Motor neuron (in vitro differentiated cells): ENCODE measurements at regions not wholly inside any gene's neighbourhood (a gene's known extent, or its start where the extent isn't known, plus 50 kb on each side); places are given as distances from the start of the nearest gene placed in this dataset.

Experiments used
- ATAC-seq, 8 experiments: fragments of 200-7000 bp; cut with Tn5 transposase; replicated peaks in 6 of 8; 2 replicates each; pipeline ENCODE4 v1.8.0; 2021; ENCODE audit warnings: mild to moderate bottlenecking in 8 of 8, moderate library complexity in 8 of 8
- H3K27ac ChIP-seq, 2 donors: fragments of 250-450 bp; sonication (Bioruptor Pico); 2 replicates each; pipeline ENCODE4 v1.9.0; 2021; ENCODE audit warnings: antibody characterized with exemption in 2 of 2, mild to moderate bottlenecking in 2 of 2, moderate library complexity in 1 of 2
- H3K4me1 ChIP-seq, 2 donors: fragments of 250-450 bp; sonication (Bioruptor Pico); replicated peaks in 1 of 2; 2 replicates each; pipeline ENCODE4 v1.6.1; 2021; ENCODE audit warnings: antibody characterized with exemption in 2 of 2, mild to moderate bottlenecking in 2 of 2, moderate library complexity in 1 of 2
- H3K4me3 ChIP-seq, 5 donors: fragments of 250-450 bp; sonication (Bioruptor Pico); 2 replicates each; pipeline ENCODE4 v1.9.0; 2021; ENCODE audit warnings: antibody characterized with exemption in 5 of 5, mild to moderate bottlenecking in 5 of 5, moderate library complexity in 4 of 5
- WGBS, 10 experiments: fragments of 450-650 bp; shearing (Covaris generic); methylation state at CpG; one replicate each; pipeline ENCODE4 v1.0.0; 2022; 5-methylcytosine and 5-hydroxymethylcytosine counted together
- in situ Hi-C, 9 experiments: fragments of 400-800 bp; cut with MboI; loops; one replicate each; pipeline ENCODE4 v1.15.0; 2021; ENCODE audit warnings: low sequenced_read_pairs in 9 of 9, low pct_unique_long_range_greater_than_20kb in 2 of 9; ENCODE audit not compliant: unreplicated experiment in 9 of 9

DNA sequence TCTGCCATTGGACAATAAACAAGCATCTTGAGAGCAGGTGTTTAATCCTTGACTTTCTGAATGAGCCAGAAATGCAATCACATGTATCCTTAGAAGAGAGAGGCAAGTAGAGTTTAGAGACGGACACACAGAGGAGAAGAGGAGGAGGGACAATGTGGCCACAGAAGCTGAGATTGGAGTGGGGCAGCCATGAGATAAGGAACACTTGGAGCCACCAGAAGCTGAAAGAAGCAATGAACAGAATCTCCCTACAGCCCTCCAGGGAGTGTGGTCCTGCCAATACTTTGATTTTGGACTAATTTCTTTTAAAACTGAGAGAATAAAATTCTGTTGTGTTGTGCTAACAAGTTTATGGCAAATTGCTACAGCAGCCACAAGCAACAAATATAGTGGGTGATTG, 141.0 kb downstream of the ATP6V1G3 start:
- no peak overlapping the region for H3K27ac ChIP-seq
- H3K4me3 ChIP-seq, result no peak overlapping the region
- no peak for ATAC-seq
- WGBS, 10 experiments, result 17 to 100% (median 64%) methylated on average over 1 of the region's 1 CpG; no CpG with 5 or more reads in 2 of the 10 experiments
- H3K4me1 ChIP-seq, result peaks cover 0 to 8% of the 10 kb centered on the region in 2 donors
- in situ Hi-C loops, result no loop called here

DNA sequence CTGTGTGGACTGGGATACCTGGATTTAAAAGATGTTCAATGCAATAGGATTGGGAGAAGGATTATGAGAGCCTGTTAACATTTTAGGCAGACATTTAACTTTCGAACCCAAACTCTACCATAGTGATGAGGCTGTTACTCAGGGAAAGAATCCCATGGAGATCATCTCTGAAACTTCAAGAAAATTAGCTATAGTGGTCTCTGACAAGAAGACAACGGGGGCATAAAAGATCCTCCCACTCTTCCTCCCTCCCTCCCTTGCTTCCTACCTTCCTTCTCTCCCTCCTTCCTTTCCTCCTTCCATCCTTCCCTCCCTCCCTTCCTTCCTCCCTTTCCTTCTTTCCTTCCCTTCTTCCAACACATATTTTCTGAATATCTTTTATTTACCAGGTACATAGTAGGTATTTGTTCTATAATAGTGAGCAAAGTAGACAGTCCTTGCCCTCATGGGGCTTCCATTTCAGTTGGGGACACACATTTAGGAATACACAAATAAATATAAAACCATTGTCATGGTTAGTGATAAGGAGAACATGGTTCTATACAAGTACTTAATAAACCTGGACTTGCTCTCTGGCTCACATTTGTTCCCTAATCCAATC, 143.2 kb downstream of the ATP6V1G3 start:
- H3K4me1 ChIP-seq, result peaks cover 0 to 20% of the 10 kb centered on the region in 2 donors
- H3K4me3 ChIP-seq, result no peak overlapping the region
- no peak overlapping the region for H3K27ac ChIP-seq
- in situ Hi-C loops, result no loop called here
- WGBS, 10 experiments, result 85 to 100% (median 93%) methylated on average over 1 to 2 of the region's 2 CpGs; no CpG with 5 or more reads in 7 of the 10 experiments
- no peak for ATAC-seq

GRCh38 chr1:198391393-198392020, 149.0 kb downstream of the ATP6V1G3 start:
- in situ Hi-C loops, result no loop called here
- ATAC-seq, result peak in 5 of 8 experiments; percentile 93 to 96 (median 94)
- 21 to 57% (median 40%) methylated on average over 3 to 10 of the region's 10 CpGs; no CpG with 5 or more reads in 1 of the 10 experiments for WGBS, 10 experiments

GRCh38 chr1:198387587-198387986, 152.9 kb downstream of the ATP6V1G3 start:
- Histone ChIP-seq H3K4me1 (peaks cover 9 to 28% of the 10 kb centered on the region in 2 donors), H3K4me3 (no peak overlapping the region), H3K27ac (no peak overlapping the region)
- no peak for ATAC-seq
- WGBS, 10 experiments, result 47 to 100% (median 76%) methylated on average over 2 to 3 of the region's 3 CpGs; no CpG with 5 or more reads in 2 of the 10 experiments
- in situ Hi-C loops, result no loop called here

More at GRCh38 chr1:198391393-198392020, 149.0 kb downstream of the ATP6V1G3 start:
- Histone ChIP-seq H3K4me1 (peaks cover 9 to 43% of the 10 kb centered on the region in 2 donors), H3K27ac (no peak overlapping the region), H3K4me3 (peak overlapping the region in 1 of 5 donors; percentile 1)

DNA sequence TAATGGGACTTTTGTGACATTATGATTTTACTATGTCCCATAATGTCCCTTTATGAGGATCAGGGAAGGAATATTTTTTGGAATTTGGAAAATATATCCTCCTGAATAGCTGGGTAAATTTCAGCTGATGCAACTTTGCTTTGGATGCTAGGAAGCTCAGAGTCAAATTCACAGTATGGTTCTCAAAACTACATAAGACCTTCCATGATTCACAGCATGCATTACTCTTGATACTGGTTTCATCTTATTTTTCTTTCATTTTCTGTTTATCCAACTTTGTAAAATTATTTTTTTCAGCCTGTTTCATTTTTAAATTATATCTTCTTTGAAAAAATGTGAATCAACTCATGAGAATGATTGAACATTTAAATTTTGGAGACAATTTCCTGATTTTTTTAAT, 160.2 kb downstream of the ATP6V1G3 start:
- ATAC-seq, result no peak
- in situ Hi-C loops, result no loop called here
- Histone ChIP-seq H3K27ac (no peak overlapping the region), H3K4me1 (peaks cover 0 to 6% of the 10 kb centered on the region in 2 donors), H3K4me3 (no peak overlapping the region)

DNA sequence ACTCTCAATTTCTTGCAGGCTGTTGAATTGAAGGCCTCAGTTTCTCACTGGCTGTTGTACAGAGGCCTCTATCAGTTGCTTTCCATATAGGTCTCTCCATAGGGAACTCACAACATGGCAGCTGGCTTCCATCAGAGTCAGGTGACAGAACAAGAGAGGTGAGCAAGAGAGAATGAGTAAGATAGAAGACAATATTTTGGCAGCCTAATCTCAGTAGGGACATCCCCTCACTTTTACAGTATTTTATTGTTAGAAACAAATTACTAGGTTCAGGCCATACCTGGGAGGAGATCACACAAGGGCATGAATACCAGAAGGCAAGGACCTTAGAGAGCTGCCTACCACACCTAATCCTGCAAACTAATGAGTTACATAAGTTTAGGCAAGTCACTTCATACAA, 162.8 kb downstream of the ATP6V1G3 start:
- ATAC-seq, result no peak
- Histone ChIP-seq H3K4me3 (no peak overlapping the region), H3K4me1 (peaks cover 0 to 6% of the 10 kb centered on the region in 2 donors), H3K27ac (no peak overlapping the region)
- in situ Hi-C loops, result no loop called here

GRCh38 chr1:198374288-198374687, 166.2 kb downstream of the ATP6V1G3 start:
- no peak overlapping the region for H3K27ac ChIP-seq
- H3K4me1 ChIP-seq, result no peaks in the 10 kb centered on the region
- in situ Hi-C loops, result loop anchor here in 1 of 9 experiments (25.0 kb wide), 1 partner anchor 313 kb away; no protein-coding TSS in a partner anchor
- no peak overlapping the region for H3K4me3 ChIP-seq
- no peak for ATAC-seq

DNA sequence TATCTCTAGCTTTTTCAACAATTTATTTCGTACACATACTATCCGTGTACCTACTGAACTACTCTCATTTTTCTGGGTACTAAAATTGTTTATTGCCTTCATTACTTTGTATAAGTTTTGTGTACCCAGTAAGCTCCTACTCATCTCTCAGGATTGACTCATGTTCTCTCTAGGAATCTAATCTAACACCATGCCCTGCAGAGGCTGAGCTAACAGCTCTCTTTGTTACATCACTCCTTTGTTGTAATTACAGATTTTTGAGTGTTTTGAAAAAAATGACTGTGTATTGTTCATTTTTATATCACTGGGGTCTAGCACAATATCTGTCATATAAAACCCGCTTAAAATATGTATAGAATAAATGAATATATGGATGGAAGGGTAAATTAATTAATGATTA, 167.1 kb downstream of the ATP6V1G3 start:
- Histone ChIP-seq H3K27ac (no peak overlapping the region), H3K4me3 (no peak overlapping the region), H3K4me1 (no peaks in the 10 kb centered on the region)
- in situ Hi-C loops, result loop anchor here in 1 of 9 experiments (25.0 kb wide), 1 partner anchor 314 kb away; no protein-coding TSS in a partner anchor
- ATAC-seq, result peak in 1 of 8 experiments; percentile 54
- WGBS, 10 experiments, result 40 to 100% (median 85%) methylated on average over 1 to 3 of the region's 3 CpGs
